GM19043 (cell line): ENCODE measurements at regions not wholly inside any gene's neighbourhood (a gene's known extent, or its start where the extent isn't known, plus 50 kb on each side); places are given as distances from the start of the nearest gene placed in this dataset.

Source experiments
- ATAC-seq: cut with Tn5 transposase; IDR thresholded peaks from one replicate; pipeline ENCODE4 v1.9.1; 2021; ENCODE audit warnings: low read depth; ENCODE audit not compliant: unreplicated experiment

DNA sequence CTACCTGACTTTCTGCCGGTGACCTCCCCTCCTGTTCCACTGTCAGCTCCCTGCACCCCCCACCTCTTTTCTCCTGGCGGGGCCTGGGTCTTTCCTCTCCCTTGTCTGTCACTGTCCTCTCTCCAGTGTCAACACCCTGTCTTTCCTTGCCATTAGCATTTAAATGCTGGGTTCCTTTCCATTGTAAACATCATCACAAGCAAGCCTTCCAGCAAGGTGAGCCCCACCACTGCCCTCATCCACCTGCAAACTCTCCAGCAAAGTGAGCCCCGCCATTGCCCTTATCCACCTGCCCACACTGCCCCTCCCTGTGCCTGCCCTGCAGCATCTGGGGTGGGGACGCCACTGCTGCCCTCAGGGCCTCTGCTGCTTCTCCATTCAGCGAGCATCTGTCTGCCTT is 195.0 kb downstream of the ENGASE start:
- no peak for ATAC-seq

DNA sequence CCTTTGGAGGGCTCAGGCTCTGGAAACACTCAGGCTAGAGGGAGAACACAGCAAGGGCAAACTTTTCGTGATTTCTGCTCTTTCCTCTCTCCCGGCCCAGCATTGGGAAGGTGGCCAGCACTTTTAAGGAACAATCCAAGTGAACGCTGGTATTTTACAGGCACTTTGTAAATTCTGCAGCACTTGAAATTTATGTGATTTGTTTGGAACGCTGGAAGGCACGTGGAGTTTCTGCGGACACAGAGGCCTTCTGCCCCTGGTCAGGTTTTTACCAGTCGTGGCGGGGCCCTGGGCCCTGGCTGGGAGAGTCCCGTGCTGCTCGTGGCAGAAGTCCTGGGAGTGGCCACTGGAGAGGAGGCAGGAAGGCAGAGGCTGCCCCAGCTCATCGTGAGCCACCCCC is 188.6 kb downstream of the ENGASE start:
- no peak for ATAC-seq

DNA sequence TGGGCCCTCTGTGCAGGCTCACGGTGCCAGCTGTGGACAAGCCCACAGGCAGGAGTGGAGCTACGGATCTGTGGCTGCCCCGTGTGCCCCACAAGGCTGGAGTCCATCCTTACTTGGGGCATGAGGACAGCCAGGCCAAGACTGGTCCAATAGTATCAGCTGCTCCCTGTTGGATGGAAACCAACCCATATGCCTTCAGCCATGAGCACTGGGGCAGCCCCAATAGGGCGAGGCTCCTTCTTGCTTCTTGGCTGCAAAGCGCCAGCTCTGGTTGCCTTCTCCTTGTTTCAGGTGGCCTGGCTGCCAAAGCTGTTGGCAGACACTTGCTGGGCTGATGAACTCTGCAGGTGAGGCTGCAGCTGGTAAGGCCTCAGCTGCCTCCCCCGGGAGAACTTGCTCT is 188.0 kb downstream of the ENGASE start:
- ATAC-seq = no peak

DNA sequence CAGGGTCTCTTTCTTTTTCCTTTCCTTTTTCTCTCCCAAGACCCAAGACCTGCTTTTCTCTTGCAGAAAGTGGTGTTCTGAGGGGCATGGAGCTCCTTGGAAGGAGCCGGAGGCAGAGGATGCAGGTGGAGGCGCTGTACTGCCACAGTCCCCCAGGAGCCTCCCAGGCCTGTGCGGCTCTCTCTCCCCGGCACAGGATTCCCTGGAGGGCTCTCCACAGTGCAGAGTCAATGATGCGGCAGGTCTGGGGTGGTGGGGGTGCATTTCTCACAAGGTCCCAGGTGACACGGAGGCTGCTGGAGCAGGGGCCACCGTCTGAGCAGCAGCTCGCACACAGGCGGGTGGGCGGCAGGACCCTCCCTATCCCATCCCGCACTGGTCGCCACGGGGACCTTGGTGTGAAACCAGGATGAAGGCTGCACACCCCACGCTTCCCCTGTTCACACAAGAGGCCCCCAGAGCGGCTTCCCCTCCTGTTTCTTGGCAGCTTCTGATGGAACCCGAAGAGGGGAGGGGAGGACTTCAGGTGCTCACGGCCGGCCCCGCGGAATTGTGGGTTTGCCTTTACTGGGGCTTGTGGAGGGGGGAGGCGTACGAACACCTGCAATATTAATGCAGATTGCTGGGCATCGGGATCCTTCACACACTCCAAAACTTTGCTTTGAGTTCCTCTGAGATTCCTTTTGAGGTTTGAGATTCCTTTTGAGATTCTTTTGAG is 186.9 kb downstream of the ENGASE start:
- no peak for ATAC-seq

DNA sequence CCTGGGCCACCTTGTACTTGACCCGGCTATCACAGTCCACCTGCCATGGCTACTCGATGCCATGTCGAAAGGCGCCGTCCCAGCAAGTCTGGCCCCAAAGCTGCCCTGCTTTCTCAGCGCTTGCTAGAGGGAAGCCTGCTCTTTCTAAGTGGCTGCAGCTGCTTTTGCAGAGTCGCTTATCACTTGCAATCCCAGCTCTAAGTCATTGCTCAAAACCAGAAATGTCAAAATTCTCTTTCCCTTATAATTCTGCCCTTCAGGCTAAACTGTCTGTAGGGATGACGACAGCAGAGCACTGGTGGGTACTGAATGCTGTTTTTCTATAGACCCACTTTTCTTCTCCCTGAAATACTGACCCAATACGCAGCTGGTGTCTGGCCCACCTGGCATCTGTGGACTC is 184.2 kb downstream of the ENGASE start:
- no peak for ATAC-seq

DNA sequence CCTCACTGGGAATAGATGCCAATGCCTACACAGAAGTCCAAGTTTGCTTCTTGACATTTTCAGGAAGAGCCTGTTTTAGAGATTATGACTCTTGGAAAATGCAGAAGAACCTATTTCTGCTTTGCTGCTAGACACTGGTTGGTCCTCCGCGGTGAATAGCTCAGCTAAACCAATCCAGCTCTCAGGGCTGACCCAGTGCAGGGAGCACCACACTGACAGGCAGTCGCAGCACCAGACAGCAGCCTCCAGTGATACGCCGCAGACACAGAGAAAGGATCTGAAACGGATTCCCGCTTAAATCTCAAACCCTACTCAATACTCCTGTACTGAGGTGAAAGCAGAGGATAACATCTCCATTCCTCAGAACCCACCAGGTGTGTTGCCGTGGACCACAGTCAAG is 183.4 kb downstream of the ENGASE start:
- no peak for ATAC-seq

DNA sequence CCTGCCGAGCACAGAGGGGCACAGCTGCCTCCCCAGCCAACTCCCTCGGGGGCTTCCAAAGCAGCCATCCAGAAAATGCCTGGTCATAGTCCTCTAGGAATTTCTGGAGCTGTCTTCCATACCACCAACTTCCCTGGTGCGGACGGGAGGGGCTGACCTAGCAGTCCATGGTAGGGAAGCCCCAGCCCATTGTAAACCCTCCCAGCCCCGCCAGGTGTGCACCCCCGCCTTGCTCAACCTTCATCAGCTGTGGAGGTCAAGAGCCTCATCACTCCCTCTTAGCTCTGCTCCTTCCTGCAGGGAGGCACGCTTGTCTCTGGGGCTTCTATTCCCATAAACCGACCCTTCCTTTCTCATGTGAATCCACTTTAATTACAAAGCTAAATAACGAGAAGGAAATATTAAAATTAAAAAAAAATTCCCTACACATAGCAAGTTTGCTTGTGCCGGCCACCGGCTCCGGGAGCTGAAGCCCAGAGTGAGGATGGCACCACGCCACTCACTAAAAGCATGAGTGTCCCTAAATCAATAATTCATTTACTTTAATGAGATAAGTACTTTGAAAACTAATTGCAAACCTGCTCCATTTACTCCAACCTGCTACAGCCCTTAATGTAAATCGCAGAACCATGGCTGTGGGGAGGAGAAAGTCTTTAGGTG is 181.4 kb downstream of the ENGASE start:
- no peak for ATAC-seq

DNA sequence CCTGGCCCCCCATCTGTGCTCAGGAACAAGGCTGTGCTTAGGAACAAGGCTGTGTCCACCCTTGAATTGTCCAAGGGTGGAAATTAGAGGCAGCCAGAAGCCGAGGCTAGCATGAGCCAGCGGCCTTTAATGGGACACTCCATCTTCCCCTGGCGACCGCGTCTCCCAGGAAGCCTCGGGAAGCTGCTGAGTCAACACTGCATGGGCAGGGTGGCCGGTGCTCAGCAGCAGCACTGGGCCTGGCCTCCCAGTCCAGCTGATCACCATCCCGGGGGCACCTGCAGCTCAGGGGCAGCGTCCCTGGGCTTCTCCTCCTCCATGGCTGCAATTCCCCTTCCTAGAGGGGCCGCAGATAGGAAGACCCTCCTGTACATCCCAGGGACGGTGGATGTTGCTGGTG is 180.8 kb downstream of the ENGASE start:
- no peak for ATAC-seq

DNA sequence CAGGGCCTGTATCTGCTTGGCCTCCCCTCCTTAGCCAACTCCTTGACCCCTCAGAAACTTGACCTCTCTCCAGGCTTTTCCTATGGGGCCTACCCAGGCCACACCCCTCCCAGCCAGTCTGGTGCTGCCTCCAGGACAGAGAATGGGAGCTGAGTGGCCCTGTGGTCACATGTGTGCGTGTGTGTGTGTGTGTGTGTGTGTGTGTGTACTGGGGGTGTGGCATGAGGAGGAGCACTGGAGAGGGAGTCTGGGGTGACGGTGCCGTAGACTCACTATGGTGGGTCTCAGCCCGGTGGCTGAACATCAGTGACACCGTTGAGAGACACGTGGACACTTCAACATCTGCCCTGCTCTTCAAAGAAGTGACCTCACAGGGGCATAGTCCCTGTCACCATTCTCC is 180.4 kb downstream of the ENGASE start:
- ATAC-seq = no peak

DNA sequence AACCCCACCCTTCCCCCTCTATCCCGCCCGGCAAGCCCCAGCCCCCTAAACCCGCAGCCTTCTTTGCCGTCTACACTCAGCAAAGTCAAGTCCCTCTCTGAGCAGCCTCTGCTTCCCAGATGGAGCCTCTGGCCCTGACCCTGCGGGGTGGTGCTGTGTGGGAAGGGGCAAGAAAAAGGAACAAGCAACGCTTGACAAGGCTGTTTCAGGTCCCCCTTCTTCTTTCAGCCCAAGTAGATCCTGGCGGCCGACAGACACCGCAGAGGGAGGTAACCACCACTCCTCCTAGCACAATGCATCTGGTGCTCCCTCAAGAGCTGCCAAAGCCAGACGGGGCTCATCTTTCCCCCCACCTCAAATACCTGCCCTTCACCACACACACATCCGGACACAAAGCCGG is 178.3 kb downstream of the ENGASE start:
- ATAC-seq = no peak

DNA sequence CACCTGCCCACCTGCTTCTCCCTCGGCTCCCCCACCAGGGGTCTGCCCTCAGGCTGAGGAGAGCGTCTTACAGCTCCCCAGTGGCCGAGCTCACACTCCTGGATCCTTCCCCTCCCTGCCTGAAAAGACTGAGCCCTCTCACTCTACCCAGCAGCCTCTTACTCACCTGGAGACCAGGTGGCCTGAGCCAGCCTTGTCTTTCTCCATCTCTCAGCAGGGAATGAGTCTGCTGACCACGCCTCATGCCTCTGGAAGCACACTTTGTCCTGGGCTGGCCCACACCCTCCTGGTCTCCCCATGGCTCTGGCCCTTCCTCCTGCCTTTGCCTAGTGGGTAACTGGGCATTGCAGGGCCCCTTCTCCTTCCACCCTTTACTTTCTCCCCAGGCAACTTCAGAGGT is 177.2 kb downstream of the ENGASE start:
- no peak for ATAC-seq

DNA sequence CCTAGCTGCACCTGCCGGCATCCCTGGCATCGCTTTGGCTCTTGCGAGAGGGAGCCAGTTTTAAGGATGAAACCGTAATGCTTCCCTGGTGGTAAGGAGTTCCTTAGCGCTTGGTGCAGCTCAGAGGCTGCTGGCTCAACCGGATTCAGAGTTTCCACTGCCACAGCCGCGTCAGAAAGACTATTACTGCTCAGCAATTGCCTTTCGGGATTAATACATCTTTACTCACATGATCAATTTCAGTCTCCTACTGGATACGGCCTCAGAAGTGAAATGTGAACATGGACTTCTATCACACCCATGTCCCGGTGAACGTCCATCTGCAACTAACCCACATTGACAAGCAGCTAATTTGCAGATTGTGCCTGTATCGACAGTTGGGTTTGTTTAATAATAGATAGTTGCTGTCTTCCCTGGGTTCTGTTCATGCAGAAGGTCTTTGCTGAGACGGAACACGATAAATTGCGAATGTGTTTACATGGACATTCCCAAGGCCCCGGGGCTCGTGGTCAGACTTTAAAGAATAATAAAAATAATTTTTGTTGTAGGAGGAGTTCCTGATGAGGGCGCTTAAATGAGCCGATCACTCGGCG is 175.4 kb downstream of the ENGASE start:
- ATAC-seq = no peak

DNA sequence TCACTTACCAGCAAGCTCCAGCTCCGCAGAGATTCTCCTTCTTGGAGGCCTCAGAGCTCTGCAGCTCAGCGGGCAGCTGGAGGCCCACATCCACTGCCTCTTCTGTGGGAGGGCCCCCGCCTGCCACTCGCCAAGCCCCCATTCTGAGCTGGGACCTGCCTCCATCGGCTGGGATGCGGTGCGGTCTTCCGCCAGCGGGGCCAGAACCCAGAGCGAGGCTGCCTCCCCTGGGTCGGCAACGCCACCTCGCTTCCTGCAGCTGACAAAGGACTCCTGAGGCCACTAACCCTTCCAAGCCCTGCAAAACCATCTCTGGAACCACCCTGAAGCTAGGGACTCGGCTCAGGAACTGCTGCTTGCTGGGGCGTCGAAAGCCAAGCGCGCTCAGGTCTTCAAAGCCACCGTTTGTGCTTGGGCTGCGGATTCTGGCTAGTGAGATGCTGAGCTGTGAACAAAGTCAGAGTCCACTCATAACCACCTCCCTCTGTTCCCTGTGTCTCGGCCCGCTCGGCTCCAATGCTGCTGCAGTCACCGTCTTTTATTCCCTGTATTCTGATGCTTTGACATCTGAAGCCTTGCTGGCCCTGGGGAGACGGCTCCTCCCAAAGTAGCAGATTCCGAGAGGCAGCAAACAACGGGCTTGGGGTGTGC is 174.3 kb downstream of the ENGASE start:
- no peak for ATAC-seq

DNA sequence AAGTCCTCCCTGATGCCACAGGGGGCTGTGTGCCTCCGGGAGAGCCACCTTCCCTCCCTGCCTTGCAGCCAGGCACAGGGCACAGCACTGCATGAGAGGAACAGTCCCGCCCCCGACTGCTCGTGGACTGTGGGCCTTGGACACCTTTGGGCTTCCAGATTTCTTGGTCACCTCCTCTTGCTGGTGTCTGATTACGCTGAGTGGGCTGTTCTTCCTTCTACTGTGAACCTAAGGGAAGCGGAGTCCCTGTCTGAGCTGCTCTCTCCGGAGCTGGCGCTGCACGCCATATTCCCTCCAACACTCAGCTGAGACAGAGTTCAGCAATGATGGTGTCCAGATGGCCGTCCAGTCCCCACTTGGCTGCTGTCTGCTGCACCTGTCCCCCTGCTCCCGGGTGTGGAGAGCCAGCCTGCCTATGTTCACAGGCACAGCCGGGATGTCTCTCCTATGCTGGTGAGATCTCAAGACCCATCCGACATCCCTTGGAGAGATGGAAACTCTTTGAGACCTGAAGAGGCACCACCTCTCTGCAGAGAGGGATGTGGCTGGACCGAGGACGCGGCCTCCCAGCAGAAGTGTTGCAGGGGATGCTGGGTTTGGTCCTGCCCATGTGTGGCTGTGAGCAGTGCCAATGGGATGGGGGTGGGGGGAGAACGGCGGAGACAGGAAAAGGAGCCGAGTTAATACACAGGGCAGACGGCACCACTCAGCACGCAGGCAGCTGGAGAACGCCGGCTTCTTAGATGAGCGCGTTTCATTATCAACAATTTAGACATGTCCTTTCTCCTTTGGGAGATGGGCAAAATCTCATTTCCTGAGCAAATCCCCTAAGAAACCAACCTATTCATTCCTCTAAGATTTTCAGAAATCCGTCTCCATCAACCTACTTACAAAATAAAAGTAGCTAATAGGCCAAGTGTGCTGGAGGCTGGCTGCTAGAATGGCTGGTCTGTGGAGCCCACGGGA is 171.9 kb downstream of the ENGASE start:
- ATAC-seq = no peak

DNA sequence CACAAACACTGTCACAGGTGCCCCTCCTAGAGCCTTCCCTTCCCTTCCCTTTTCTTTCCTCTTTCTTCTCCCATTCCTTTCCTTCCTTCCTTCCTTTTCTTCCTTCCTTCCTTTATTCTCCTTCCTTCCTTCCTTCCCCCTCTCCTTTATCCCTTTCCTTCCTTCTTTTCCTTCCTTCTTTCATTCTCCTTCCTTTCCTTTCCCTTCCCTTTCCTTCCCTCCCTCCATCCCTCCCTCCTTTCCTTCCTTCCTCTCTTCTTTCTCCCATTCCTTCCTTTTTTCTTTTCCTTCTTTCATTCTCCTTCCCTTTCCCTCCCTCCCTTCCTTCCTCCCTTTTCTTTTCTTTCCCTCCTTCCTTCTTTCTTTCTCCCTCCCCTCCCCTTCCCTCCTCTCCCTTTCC is 170.0 kb downstream of the ENGASE start:
- no peak for ATAC-seq

DNA sequence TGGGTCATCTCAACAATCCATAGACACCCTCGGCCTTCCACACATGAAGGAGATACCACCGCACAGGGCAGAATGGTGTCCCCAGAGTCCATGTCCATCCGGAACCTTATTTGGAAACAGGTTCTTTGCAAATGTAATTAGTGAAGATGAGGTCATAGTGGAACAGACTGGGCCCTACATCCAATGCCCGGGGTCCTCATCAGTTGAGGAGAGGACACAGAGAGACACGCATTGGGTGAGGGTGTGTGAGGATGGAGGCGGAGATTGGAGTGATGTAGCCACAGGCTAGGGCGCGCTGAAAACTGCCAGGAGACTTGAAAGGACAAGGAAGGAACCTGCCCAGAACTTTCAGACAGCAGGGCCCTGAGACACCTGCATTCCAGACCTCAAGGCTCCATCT is 169.4 kb downstream of the ENGASE start:
- ATAC-seq = no peak

DNA sequence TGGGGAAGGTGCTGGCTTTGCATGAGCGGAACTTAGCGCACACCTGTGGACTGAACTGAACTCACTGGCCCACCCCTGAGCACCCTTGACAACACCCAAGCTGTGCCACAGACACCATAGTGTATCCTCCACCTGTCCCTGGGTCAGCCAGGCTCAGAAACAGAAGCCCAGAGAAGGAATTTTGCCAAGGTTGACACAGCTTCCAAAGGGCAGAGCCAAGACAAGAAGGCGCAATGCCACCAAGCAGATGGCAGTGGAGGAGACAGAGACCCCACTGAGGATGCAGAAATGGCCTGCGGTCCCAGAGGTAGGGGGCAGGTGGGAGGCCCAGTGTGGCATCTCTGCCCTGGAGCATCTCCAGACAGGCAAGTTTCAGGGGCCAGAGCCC is 169.0 kb downstream of the ENGASE start:
- no peak for ATAC-seq

DNA sequence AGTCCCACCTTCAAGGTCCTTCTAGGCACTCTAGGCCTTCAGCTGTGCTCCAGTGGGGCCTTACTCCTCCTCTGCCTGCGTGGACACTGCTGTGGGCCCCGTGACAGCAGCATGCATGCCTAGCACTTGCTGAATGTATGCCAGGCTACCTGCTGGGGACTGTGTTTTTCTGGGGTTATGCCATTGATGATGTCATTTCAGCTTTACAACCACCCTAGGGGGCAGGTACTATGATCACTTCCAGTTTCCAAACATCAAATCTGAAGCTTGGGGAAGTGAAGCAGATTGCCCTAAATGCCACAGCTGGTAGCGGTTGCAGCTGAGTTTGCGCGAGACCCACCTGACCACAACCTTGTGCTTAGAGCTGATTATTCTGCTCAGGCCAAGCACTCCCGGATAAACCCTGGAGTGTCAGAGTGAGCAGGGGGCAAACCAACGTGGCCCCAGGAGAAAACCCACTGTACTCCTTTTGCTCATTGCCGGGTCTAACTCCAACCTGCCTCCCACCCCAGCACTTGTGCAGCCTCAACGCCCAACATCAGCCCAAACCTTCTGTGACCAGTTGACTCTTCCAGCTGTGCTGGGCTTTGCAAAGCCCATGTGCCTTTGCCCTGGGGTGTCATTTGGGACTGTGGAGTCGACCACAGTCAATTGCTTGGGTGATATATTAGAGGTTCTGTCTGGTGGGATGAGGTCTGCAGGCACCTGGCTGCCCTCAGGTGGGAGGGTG is 168.4 kb downstream of the ENGASE start:
- no peak for ATAC-seq

DNA sequence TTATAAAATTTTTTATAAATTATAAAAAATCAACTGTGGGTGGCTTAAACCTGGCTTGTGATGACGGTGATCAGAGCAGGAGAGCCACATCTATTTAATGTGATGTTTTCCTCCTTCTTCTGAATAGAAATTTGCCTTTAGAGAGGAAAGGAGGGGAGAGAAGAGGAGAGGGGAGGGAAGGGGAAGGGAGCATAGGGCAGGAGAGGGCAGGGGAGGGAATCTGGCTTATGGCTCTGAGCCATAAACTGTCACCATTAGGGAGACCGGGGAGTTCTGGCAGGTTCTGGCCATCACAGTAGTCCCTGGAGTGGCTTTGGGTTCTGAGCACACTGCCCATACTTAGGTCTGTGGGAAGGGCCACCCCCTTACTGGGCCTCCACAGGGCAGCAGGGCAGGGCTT is 167.8 kb downstream of the ENGASE start:
- ATAC-seq = no peak

DNA sequence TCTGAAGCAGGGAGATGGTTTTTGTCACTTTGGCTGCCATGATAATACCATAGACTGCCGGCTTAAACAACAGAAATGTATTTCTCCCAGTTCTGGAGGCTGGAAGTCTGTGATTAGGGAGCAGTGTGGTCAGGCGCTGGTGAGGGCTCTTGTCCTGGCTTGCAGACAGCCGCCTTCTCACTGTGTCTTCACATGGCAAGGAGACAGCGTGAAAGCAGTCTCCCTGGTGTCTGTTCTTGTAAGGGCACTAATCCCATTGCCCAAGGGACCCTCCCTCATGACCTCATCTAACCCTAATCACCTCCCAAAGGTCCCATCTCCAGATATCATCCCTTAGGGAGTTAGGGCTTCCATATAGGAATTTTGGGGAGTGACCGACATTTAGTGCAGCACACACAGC is 167.0 kb downstream of the ENGASE start:
- ATAC-seq = no peak
